ENCODE measurements at regions not wholly inside any gene's neighbourhood (a gene's known extent, or its start where the extent isn't known, plus 50 kb on each side); places are given as distances from the start of the nearest gene placed in this dataset.

DNA sequence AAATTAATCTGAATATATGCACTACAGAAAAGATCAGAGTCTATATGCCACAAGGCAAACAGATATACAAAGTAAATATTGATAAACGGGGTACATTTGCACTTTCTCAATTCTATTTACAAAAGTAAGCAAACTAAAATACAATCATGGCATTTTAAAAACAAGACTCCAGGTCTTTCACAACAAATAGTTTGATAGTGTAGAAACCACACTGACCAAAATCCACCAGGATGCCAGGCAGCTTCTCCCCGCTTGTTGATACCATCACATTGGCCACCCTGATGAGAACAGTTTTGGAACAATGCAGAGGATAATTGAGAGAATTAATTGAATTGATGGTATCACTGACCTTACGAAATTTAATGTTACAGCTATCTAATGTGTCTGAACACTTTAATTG, 190.6 kb upstream of the TMCO5A start:
- H3K27ac ChIP-seq (ENCODE audit: low read length), result no peak overlapping the region
- no TSS peak for BruUV-seq (replicated peaks)
- DNase-seq (ENCODE audit: low read depth, low spot score) (no peak), ATAC-seq (no peak)
- 0 out of 2 replicates have a peak, but pooled peaks cover 3% of the 10 kb centered on the region for H3K9me3 ChIP-seq (ENCODE audit: control insufficient read depth, insufficient read depth, low read depth, low read length)
- intact Hi-C loops (cut with micrococcal nuclease; ENCODE audit: unreplicated experiment) (no loop called here), in situ Hi-C loops (cut with HindIII; ENCODE audit: low pct_unique_long_range_greater_than_20kb, low sequenced_read_pairs) (no loop called here)
- H3K36me3 ChIP-seq (ENCODE audit: control insufficient read depth, insufficient read depth, low read length), result no peaks in the 10 kb centered on the region
- no peaks in the 10 kb centered on the region for H3K27me3 ChIP-seq (ENCODE audit: control insufficient read depth, insufficient read depth, low read length)
- TF ChIP-seq, protein P1, sequence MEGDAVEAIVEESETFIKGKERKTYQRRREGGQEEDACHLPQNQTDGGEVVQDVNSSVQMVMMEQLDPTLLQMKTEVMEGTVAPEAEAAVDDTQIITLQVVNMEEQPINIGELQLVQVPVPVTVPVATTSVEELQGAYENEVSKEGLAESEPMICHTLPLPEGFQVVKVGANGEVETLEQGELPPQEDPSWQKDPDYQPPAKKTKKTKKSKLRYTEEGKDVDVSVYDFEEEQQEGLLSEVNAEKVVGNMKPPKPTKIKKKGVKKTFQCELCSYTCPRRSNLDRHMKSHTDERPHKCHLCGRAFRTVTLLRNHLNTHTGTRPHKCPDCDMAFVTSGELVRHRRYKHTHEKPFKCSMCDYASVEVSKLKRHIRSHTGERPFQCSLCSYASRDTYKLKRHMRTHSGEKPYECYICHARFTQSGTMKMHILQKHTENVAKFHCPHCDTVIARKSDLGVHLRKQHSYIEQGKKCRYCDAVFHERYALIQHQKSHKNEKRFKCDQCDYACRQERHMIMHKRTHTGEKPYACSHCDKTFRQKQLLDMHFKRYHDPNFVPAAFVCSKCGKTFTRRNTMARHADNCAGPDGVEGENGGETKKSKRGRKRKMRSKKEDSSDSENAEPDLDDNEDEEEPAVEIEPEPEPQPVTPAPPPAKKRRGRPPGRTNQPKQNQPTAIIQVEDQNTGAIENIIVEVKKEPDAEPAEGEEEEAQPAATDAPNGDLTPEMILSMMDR (IDR thresholded peaks at IDR 0.05), result no peak
- TF ChIP-seq SIN3A (IDR thresholded peaks at IDR 0.05; ENCODE audit: borderline replicate concordance, insufficient read depth, low read depth, low read length) (no peak), TCF7L2 (IDR thresholded peaks at IDR 0.05; ENCODE audit: low read depth, low read length) (no peak), POLR2AphosphoS5 (IDR thresholded peaks at IDR 0.05; ENCODE audit: low read depth, low read length) (no peak)
- TF ChIP-seq, protein P2, sequence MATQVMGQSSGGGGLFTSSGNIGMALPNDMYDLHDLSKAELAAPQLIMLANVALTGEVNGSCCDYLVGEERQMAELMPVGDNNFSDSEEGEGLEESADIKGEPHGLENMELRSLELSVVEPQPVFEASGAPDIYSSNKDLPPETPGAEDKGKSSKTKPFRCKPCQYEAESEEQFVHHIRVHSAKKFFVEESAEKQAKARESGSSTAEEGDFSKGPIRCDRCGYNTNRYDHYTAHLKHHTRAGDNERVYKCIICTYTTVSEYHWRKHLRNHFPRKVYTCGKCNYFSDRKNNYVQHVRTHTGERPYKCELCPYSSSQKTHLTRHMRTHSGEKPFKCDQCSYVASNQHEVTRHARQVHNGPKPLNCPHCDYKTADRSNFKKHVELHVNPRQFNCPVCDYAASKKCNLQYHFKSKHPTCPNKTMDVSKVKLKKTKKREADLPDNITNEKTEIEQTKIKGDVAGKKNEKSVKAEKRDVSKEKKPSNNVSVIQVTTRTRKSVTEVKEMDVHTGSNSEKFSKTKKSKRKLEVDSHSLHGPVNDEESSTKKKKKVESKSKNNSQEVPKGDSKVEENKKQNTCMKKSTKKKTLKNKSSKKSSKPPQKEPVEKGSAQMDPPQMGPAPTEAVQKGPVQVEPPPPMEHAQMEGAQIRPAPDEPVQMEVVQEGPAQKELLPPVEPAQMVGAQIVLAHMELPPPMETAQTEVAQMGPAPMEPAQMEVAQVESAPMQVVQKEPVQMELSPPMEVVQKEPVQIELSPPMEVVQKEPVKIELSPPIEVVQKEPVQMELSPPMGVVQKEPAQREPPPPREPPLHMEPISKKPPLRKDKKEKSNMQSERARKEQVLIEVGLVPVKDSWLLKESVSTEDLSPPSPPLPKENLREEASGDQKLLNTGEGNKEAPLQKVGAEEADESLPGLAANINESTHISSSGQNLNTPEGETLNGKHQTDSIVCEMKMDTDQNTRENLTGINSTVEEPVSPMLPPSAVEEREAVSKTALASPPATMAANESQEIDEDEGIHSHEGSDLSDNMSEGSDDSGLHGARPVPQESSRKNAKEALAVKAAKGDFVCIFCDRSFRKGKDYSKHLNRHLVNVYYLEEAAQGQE (IDR thresholded peaks at IDR 0.05; ENCODE audit: insufficient read depth in 1 of 2, low read depth in 2 of 2, low read length in 1 of 2), result no peak
- H3K4me3 ChIP-seq (ENCODE audit: low read depth in 2 of 2, low read length in 2 of 2), result no peak overlapping the region
- ChIA-PET POLR2A (no interaction called here), CTCF (no interaction called here)
- no peaks in the 10 kb centered on the region for H3K4me1 ChIP-seq (ENCODE audit: control insufficient read depth, insufficient read depth, low read length)

- TF ChIP-seq POLR2AphosphoS5 (IDR thresholded peaks at IDR 0.05; ENCODE audit: low read depth, low read length) (no peak), TCF7L2 (IDR thresholded peaks at IDR 0.05; ENCODE audit: low read depth, low read length) (no peak)
- TF ChIP-seq, protein P2 (IDR thresholded peaks at IDR 0.05; ENCODE audit: insufficient read depth in 1 of 2, low read depth in 2 of 2, low read length in 1 of 2), result no peak
- POLR2A ChIA-PET, result no interaction called here
- no peak for DNase-seq (ENCODE audit: low read depth, low spot score)
- H3K9me3 ChIP-seq (ENCODE audit: control insufficient read depth, insufficient read depth, low read depth, low read length), result 0 out of 2 replicates have a peak, but pooled peaks cover 3% of the 10 kb centered on the region
- H3K4me1 ChIP-seq (ENCODE audit: control insufficient read depth, insufficient read depth, low read length), result no peaks in the 10 kb centered on the region
- ATAC-seq, result no peak
- no peak overlapping the region for H3K27ac ChIP-seq (ENCODE audit: low read length)
- CTCF ChIA-PET, result no interaction called here
- intact Hi-C loops (cut with micrococcal nuclease; ENCODE audit: unreplicated experiment) (no loop called here), in situ Hi-C loops (cut with HindIII; ENCODE audit: low pct_unique_long_range_greater_than_20kb, low sequenced_read_pairs) (no loop called here)
- no peaks in the 10 kb centered on the region for H3K27me3 ChIP-seq (ENCODE audit: control insufficient read depth, insufficient read depth, low read length)
- no peaks in the 10 kb centered on the region for H3K36me3 ChIP-seq (ENCODE audit: control insufficient read depth, insufficient read depth, low read length)
- H3K4me3 ChIP-seq (ENCODE audit: low read depth in 2 of 2, low read length in 2 of 2), result no peak overlapping the region
- BruUV-seq (replicated peaks), result no TSS peak
Observed at GRCh38 chr15:37744521-37744920, 189.9 kb upstream of the TMCO5A start.

Measured in Panc1 (cell line).